Neural cell (in vitro differentiated cells): ENCODE measurements at regions not wholly inside any gene's neighbourhood (a gene's known extent, or its start where the extent isn't known, plus 50 kb on each side); places are given as distances from the start of the nearest gene placed in this dataset.

Experiments
- H2AFZ ChIP-seq: fragments of 200-600, 300-800 bp; sonication (generic), shearing (Covaris generic); 2 replicates; pipeline ENCODE4 v1.6.0; 2014; ENCODE audit warnings: low read depth, mild to moderate bottlenecking, antibody characterized with exemption, low read length, moderate library complexity
- H3F3A ChIP-seq: fragments of 200-600 bp; shearing (Covaris generic); 2 replicates; pipeline ENCODE4 v1.6.1; 2016; ENCODE audit warnings: mild to moderate bottlenecking, moderate library complexity, mixed read lengths, antibody characterized with exemption, low read length; ENCODE audit not compliant: insufficient read depth, poor library complexity, severe bottlenecking
- H3K27ac ChIP-seq: fragments of 200-600, 300-800 bp; sonication (generic), shearing (Covaris generic); 2 replicates; pipeline ENCODE4 v1.5.1; 2014; ENCODE audit warnings: mild to moderate bottlenecking, low read length, moderate library complexity
- H3K27me3 ChIP-seq: fragments of 300-800, 200-600 bp; sonication (generic), shearing (Covaris generic); 2 replicates; pipeline ENCODE4 v1.6.0; 2014; ENCODE audit warnings: mild to moderate bottlenecking, low read depth, low read length, moderate library complexity; ENCODE audit not compliant: insufficient read depth
- H3K36me3 ChIP-seq: fragments of 300-800, 200-600 bp; sonication (generic), shearing (Covaris generic); 2 replicates; pipeline ENCODE4 v1.5.1; 2014; ENCODE audit warnings: mild to moderate bottlenecking, antibody characterized with exemption, low read length, moderate library complexity; ENCODE audit not compliant: insufficient read depth
- H3K4me2 ChIP-seq: fragments of 300-800, 200-600 bp; sonication (generic), shearing (Covaris generic); 2 replicates; pipeline ENCODE4 v1.6.0; 2014; ENCODE audit warnings: mild to moderate bottlenecking, low read length
- H3K4me3 ChIP-seq: fragments of 300-800, 200-600 bp; sonication (generic), shearing (Covaris generic); 2 replicates; pipeline ENCODE4 v1.5.1; 2014; ENCODE audit warnings: mild to moderate bottlenecking, low read length, moderate library complexity
- H3K79me2 ChIP-seq: fragments of 200-600 bp; shearing (Covaris generic); replicated peaks from 2 replicates; pipeline ENCODE4 v1.6.0; 2014; ENCODE audit warnings: mild to moderate bottlenecking, low read length, moderate library complexity; ENCODE audit not compliant: insufficient read depth
- H3K9ac ChIP-seq: fragments of 300-800, 200-600 bp; sonication (generic), shearing (Covaris generic); 2 replicates; pipeline ENCODE4 v1.6.1; 2016; ENCODE audit warnings: mild to moderate bottlenecking, low read length, mixed read lengths
- H3K9me2 ChIP-seq: fragments of 200-600 bp; shearing (Covaris generic); 2 replicates; pipeline ENCODE4 v1.6.1; 2016; ENCODE audit warnings: mild to moderate bottlenecking, low read length, mixed read lengths; ENCODE audit not compliant: insufficient read depth
- H3K9me3 ChIP-seq: fragments of 200-600, 300-800 bp; sonication (generic), shearing (Covaris generic); 2 replicates; pipeline ENCODE4 v1.6.1; 2016; ENCODE audit warnings: mild to moderate bottlenecking, mixed run types, low read length, moderate library complexity, mixed read lengths
- H4K20me1 ChIP-seq: fragments of 200-600 bp; shearing (Covaris generic); 2 replicates; pipeline ENCODE4 v1.6.1; 2016; ENCODE audit warnings: mild to moderate bottlenecking, mixed run types; ENCODE audit not compliant: insufficient read depth
- CTCF ChIP-seq: fragments of 450-650 bp; IDR thresholded peaks from 2 replicates; pipeline ENCODE4 v1.5.1; 2014; ENCODE audit warnings: antibody characterized with exemption, mild to moderate bottlenecking, moderate library complexity; ENCODE audit not compliant: poor library complexity, severe bottlenecking
- EP300 ChIP-seq: fragments of 450-650 bp; conservative IDR thresholded peaks from 2 replicates; pipeline ENCODE4 v1.6.1; 2014; ENCODE audit warnings: antibody characterized with exemption, mild to moderate bottlenecking, moderate library complexity; ENCODE audit not compliant: poor library complexity, severe bottlenecking
- EZH2 ChIP-seq: fragments of 200-600, 300-800 bp; shearing (Covaris generic), sonication (generic); IDR thresholded peaks from 2 replicates; pipeline ENCODE4 v1.6.1; 2014; ENCODE audit warnings: antibody characterized with exemption, low read length, borderline replicate concordance, mild to moderate bottlenecking; ENCODE audit not compliant: insufficient read depth, poor library complexity, severe bottlenecking
- MXI1 ChIP-seq: fragments of 450-650 bp; conservative IDR thresholded peaks from 2 replicates; pipeline ENCODE4 v1.6.1; 2014; ENCODE audit warnings: antibody characterized with exemption, mild to moderate bottlenecking; ENCODE audit not compliant: poor library complexity, severe bottlenecking
- POLR2AphosphoS5 ChIP-seq: IDR thresholded peaks from 2 replicates; pipeline ENCODE4 v1.6.1; 2012
- RAD21 ChIP-seq: fragments of 450-650 bp; conservative IDR thresholded peaks from 2 replicates; pipeline ENCODE4 v1.6.1; 2014; ENCODE audit warnings: antibody characterized with exemption, mild to moderate bottlenecking, moderate library complexity
- REST ChIP-seq: IDR thresholded peaks from 2 replicates; pipeline ENCODE4 v1.6.1; 2012; ENCODE audit warnings: borderline replicate concordance
- SMC3 ChIP-seq: fragments of 450-650 bp; conservative IDR thresholded peaks from 2 replicates; pipeline ENCODE4 v1.6.1; 2014; ENCODE audit warnings: antibody characterized with exemption, mild to moderate bottlenecking, moderate library complexity; ENCODE audit not compliant: poor library complexity
- TAF1 ChIP-seq: IDR thresholded peaks from 2 replicates; pipeline ENCODE4 v1.6.1; 2012; ENCODE audit warnings: low read depth

GRCh38 chr9:21657966-21658667 lies 144.3 kb upstream of the MTAP start:
- H3K79me2 ChIP-seq, result no peaks in the 10 kb centered on the region
- no peaks in the 10 kb centered on the region for H3K36me3 ChIP-seq
- H3K9me2 ChIP-seq, result no peaks in the 10 kb centered on the region
- H3K9ac ChIP-seq, result no peak overlapping the region
- no peak overlapping the region for H3K27ac ChIP-seq
- no peaks in the 10 kb centered on the region for H3K9me3 ChIP-seq
- no peak overlapping the region for H2AFZ ChIP-seq
- H3K4me2 ChIP-seq, result no peak overlapping the region
- no peaks in the 10 kb centered on the region for H3F3A ChIP-seq
- no peak overlapping the region for H3K4me3 ChIP-seq
- TF ChIP-seq POLR2AphosphoS5 (no peak), SMC3 (no peak), MXI1 (no peak)
- H3K27me3 ChIP-seq, result no peaks in the 10 kb centered on the region
- no peaks in the 10 kb centered on the region for H4K20me1 ChIP-seq

GRCh38 chr9:21660976-21661375 lies 141.5 kb upstream of the MTAP start:
- no peaks in the 10 kb centered on the region for H4K20me1 ChIP-seq
- H3K9me3 ChIP-seq, result no peaks in the 10 kb centered on the region
- no peak overlapping the region for H3K4me3 ChIP-seq
- H3F3A ChIP-seq, result no peaks in the 10 kb centered on the region
- no peak overlapping the region for H3K27ac ChIP-seq
- H3K9me2 ChIP-seq, result no peaks in the 10 kb centered on the region
- H3K27me3 ChIP-seq, result no peaks in the 10 kb centered on the region
- H3K4me2 ChIP-seq, result no peak overlapping the region
- H3K79me2 ChIP-seq, result no peaks in the 10 kb centered on the region
- no peak overlapping the region for H3K9ac ChIP-seq
- no peaks in the 10 kb centered on the region for H3K36me3 ChIP-seq
- no peak for TF ChIP-seq EZH2
- TF ChIP-seq TAF1, result no peak
- no peak for TF ChIP-seq EP300
- no peak for TF ChIP-seq CTCF
- no peak for TF ChIP-seq RAD21
- no peak for TF ChIP-seq POLR2AphosphoS5
- no peak for TF ChIP-seq SMC3
- TF ChIP-seq REST, result no peak
- TF ChIP-seq MXI1, result no peak
- no peak overlapping the region for H2AFZ ChIP-seq

- no peak overlapping the region for H3K9ac ChIP-seq
- no peak overlapping the region for H3K27ac ChIP-seq
- TF ChIP-seq EP300, result no peak
- TF ChIP-seq EZH2, result no peak
- no peak for TF ChIP-seq RAD21
- no peak for TF ChIP-seq CTCF
- TF ChIP-seq MXI1, result no peak
- no peak for TF ChIP-seq REST
- no peak for TF ChIP-seq TAF1
- no peak for TF ChIP-seq POLR2AphosphoS5
- no peak for TF ChIP-seq SMC3
- no peaks in the 10 kb centered on the region for H3K9me3 ChIP-seq
- no peak overlapping the region for H3K4me2 ChIP-seq
- H2AFZ ChIP-seq, result no peak overlapping the region
- H3K4me3 ChIP-seq, result no peak overlapping the region
- H3K27me3 ChIP-seq, result no peaks in the 10 kb centered on the region
- no peaks in the 10 kb centered on the region for H3K79me2 ChIP-seq
- no peaks in the 10 kb centered on the region for H3K36me3 ChIP-seq
- no peaks in the 10 kb centered on the region for H3K9me2 ChIP-seq
- no peaks in the 10 kb centered on the region for H3F3A ChIP-seq
- H4K20me1 ChIP-seq, result no peaks in the 10 kb centered on the region
Measured at GRCh38 chr9:21661626-21662025, 140.8 kb upstream of the MTAP start.
